ENCODE measurements at regions not wholly inside any gene's neighbourhood (a gene's known extent, or its start where the extent isn't known, plus 50 kb on each side); places are given as distances from the start of the nearest gene placed in this dataset.

DNA sequence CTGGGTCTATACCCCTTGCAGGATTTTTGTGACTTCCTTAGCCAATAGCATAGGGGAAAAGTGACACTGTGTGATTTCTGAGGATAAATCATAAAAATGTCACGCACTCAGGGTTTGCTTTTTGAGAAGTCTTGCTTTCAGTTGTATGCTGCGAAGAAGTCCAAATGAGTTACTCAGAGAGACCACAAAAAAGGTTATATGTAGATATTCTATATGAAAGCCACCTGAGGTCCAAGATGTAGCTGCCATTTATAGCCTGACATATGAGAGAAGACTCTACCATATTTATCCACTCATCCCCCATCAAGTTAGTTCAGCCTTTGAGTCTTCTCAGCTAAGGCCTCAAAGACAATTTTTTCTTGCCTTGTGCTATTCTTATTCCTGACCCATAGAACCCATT lies 488.3 kb upstream of the MAP2 start:
- Histone ChIP-seq H2BK12ac (ENCODE audit: low read depth, low read length) (no peak overlapping the region), H2AFZ (ENCODE audit: low read length) (no peak overlapping the region), H4K5ac (ENCODE audit: insufficient read length, low read depth, low read length) (no peak overlapping the region), H3K4me2 (ENCODE audit: insufficient read depth in 1 of 2, low read depth in 2 of 2, low read length in 2 of 2) (no peak overlapping the region), H3K9ac (replicated peaks in 1 of 4; ENCODE audit: extremely low read depth in 1 of 4, low read depth in 3 of 4, low read length in 3 of 4) (no peak overlapping the region), H2AK5ac (ENCODE audit: low read depth, low read length) (no peak overlapping the region), H2BK20ac (ENCODE audit: low read length) (no peak overlapping the region), H4K8ac (ENCODE audit: extremely low read depth, insufficient read depth, low read length) (no peak overlapping the region), H3K79me2 (ENCODE audit: control insufficient read depth in 1 of 2, insufficient read depth in 2 of 2, low read length in 2 of 2) (no peaks in the 10 kb centered on the region), H3K27me3 (replicated peaks in 1 of 4; ENCODE audit: control insufficient read depth in 3 of 4, extremely low read depth in 1 of 4, insufficient read depth in 3 of 4, low read length in 3 of 4) (peaks cover 0 to 1% (median 0%) of the 10 kb centered on the region in 4 experiments; a peak in 1 of 7 replicates), H4K20me1 (replicated peaks in 1 of 2; ENCODE audit: control insufficient read depth in 1 of 2, insufficient read depth in 2 of 2, low read length in 2 of 2) (no peaks in the 10 kb centered on the region), H3K4me3 (ENCODE audit: extremely low read depth in 1 of 4, insufficient read depth in 2 of 4, low read depth in 3 of 4, low read length in 4 of 4) (no peak overlapping the region), H3K9me3 (ENCODE audit: insufficient read depth in 2 of 2, low read depth in 1 of 2, low read length in 1 of 2) (no peaks in the 10 kb centered on the region), H2BK120ac (replicated peaks; ENCODE audit: low read depth, low read length) (no peak overlapping the region), H3K27ac (ENCODE audit: low read depth, low read length) (no peak overlapping the region), H3K14ac (ENCODE audit: insufficient read length) (no peak overlapping the region), H3K23me2 (ENCODE audit: low read depth, low read length) (no peaks in the 10 kb centered on the region; the same call in 1 of the 2 replicates), H3K4ac (replicated peaks; ENCODE audit: insufficient read length, low read depth, low read length) (no peak overlapping the region), H3K36me3 (ENCODE audit: control insufficient read depth in 2 of 4, insufficient read depth in 4 of 4, low read length in 3 of 4) (no peaks in the 10 kb centered on the region), H3K23ac (ENCODE audit: insufficient read length) (no peak overlapping the region), H3K18ac (ENCODE audit: extremely low read depth, low read length) (no peak overlapping the region), H3K56ac (replicated peaks; ENCODE audit: insufficient read length, low read depth, low read length) (no peak overlapping the region), H2BK5ac (ENCODE audit: low read depth, low read length) (no peak overlapping the region), H4K91ac (replicated peaks; ENCODE audit: insufficient read length, low read length) (no peak overlapping the region), H3K4me1 (replicated peaks in 1 of 4; ENCODE audit: control insufficient read depth in 3 of 4, insufficient read depth in 4 of 4, low read length in 3 of 4) (no peaks in the 10 kb centered on the region), H2BK15ac (ENCODE audit: low read length) (no peak overlapping the region), H3K79me1 (ENCODE audit: low read depth, low read length) (no peaks in the 10 kb centered on the region)
- FAIRE-seq (no peak), DNase-seq (ENCODE audit: low read depth in 1 of 2, low spot score in 2 of 2) (no peak)
- WGBS, 2 experiments (ENCODE audit: extremely low coverage in 1 of 2, insufficient coverage in 1 of 2, insufficient read length in 1 of 2, insufficient replicate concordance in 2 of 2, low coverage in 1 of 2, low lambda C conversion rate in 2 of 2, missing lambda C conversion rate in 1 of 2): 91% methylated on average over 2 of the region's 2 CpGs; no CpG with 5 or more reads in 1 of the 2 experiments
- ChIA-PET POLR2A (ENCODE audit: partially characterized antibody) (no interaction called here), CTCF (ENCODE audit: partially characterized antibody) (no interaction called here)
- TF ChIP-seq SP1 (IDR thresholded peaks at IDR 0.05; ENCODE audit: low read depth, low read length) (no peak), BCL11A (IDR thresholded peaks at IDR 0.05; ENCODE audit: low read depth in 2 of 2, low read length in 2 of 2) (no peak), YY1 (IDR thresholded peaks at IDR 0.05; ENCODE audit: low read depth, low read length) (no peak), KDM1A (IDR thresholded peaks at IDR 0.05; ENCODE audit: borderline replicate concordance, low read length) (no peak), RFX5 (IDR thresholded peaks at IDR 0.05; ENCODE audit: borderline replicate concordance, low read depth, low read length) (no peak), RAD21 (IDR thresholded peaks at IDR 0.05 in 1 of 2, conservative IDR thresholded peaks at IDR 0.05 in 1 of 2; ENCODE audit: low read depth in 2 of 2, low read length in 2 of 2) (no peak), NANOG (IDR thresholded peaks at IDR 0.05; ENCODE audit: insufficient read depth, low read depth, low read length, poor library complexity, severe bottlenecking) (no peak), JUND (IDR thresholded peaks at IDR 0.05; ENCODE audit: low read length) (no peak), FOSL1 (IDR thresholded peaks at IDR 0.05; ENCODE audit: insufficient read depth, low read depth, low read length) (no peak), ATF2 (IDR thresholded peaks at IDR 0.05; ENCODE audit: low read length) (no peak), CTBP2 (IDR thresholded peaks at IDR 0.05; ENCODE audit: borderline replicate concordance, insufficient read depth, insufficient read length, low read length) (no peak), JUN (IDR thresholded peaks at IDR 0.05; ENCODE audit: low read depth, low read length) (no peak), CHD1 (IDR thresholded peaks at IDR 0.05; ENCODE audit: low read depth, low read length) (no peak)
